NCI-H1417 treated with DMSO at 0.1 percent for 48 hours (cell line): ENCODE measurements at regions not wholly inside any gene's neighbourhood (a gene's known extent, or its start where the extent isn't known, plus 50 kb on each side); places are given as distances from the start of the nearest gene placed in this dataset.

Experiments used
- DNase-seq: peaks from one replicate; lab custom pipeline; 2025; lab: John Stamatoyannopoulos, UW

DNA sequence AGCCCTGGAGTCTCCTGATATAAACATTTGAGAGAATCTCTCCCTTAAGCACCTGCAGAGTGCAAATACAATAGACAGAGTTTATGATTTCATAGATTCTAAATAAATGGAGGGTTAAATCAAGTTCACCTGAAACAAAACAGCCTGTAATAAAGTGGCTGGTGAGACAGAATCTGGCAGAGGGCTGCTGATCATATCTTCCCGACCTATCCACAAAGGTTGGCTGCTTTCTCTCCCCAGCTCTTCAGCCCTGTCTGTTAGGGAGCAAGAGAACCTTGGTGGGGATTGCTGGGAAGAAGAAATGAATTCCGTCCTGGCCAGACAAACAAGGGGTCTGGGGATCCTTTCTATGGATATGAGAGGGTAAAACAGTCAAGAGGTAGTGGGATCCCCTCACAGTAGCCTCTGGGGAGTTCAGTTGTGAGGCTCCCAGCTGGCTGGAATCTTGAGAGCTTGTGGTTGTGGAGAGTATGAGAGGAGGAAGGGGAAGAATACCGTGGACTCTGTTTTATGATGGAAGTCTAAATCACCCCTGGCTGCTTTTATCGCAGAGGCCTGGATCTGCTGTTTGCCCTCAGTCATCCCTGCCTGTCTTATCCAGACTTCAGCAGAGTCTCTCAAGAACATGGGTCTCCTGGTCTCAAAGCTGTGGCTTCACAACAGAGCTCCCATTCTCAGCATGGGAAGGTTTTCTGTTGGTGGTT, 451.3 kb downstream of the NTRK3 start:
- DNase-seq: no peak

DNA sequence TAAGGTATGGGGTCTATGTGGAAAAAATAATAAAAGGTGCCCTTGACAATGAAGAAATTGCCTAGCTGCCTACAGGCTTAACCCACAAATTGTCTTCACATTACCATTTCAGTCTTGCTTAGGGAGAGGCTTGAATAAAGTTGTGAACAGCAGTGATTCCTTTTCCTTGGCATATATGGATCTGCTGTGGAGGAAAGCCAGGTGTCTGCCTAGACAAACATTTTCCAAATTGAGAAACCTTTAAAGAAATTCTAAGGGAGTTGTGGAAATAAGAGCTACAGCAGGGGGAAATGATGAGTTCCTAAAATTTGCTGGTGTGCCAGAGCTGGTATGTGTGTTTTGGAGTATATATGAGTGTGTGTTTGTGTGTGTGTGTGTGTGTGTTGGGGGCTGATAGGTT, 452.1 kb downstream of the NTRK3 start:
- no peak for DNase-seq

DNA sequence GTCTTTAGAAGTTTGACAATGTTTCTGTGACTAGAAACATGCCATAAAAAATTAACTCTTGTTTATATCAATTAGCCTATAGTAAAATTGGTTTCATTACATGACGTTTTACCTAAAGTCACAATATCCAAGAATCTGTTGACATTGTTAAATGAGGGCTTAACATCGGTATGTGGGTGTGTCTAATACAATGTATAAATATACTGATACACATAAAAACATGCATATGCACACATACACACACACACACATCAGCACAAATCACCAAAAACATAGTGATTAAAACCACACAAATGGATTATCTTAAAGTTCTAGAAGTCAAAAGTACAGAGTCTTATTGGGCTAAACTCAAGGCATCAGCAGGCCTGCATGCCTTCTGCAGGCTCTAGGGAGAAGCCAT, 456.7 kb downstream of the NTRK3 start:
- DNase-seq: no peak

DNA sequence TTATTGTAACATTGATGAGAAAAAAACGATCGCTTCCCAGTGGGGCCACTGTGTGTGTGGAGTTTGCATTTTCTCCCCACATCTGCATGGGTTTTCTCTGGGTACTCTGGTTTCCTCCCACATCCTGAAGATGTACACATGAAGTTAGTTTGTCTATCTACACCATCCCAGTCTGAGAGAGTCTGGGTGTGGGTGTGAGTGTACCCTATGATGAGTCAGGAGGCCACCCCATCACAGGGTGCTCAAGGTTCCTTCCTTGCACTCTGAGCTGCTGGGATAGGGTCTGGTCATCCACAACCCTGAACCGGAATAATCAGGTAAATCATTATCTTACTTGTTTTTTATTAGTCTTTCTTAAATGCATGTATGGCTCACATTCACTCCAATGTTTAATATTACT, 457.1 kb downstream of the NTRK3 start:
- DNase-seq: no peak

DNA sequence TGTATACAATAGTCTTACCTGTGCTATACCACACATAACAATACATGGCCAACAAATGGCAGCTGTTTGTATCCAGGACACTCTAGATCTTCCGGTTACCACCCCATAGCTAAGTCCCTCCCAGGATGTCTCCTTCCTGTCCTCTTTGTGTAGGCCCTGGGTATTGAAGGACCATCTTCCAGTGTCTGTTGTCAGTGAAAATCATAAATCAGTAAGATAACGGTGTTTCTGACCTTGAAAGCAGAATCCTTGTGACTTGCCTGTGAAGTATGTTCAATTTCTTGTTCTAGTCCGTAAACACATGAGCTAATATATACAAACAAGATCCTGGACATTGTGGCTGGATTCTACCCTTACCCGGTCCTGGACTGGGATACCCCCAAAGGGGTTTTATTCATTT, 462.8 kb downstream of the NTRK3 start:
- DNase-seq: no peak

DNA sequence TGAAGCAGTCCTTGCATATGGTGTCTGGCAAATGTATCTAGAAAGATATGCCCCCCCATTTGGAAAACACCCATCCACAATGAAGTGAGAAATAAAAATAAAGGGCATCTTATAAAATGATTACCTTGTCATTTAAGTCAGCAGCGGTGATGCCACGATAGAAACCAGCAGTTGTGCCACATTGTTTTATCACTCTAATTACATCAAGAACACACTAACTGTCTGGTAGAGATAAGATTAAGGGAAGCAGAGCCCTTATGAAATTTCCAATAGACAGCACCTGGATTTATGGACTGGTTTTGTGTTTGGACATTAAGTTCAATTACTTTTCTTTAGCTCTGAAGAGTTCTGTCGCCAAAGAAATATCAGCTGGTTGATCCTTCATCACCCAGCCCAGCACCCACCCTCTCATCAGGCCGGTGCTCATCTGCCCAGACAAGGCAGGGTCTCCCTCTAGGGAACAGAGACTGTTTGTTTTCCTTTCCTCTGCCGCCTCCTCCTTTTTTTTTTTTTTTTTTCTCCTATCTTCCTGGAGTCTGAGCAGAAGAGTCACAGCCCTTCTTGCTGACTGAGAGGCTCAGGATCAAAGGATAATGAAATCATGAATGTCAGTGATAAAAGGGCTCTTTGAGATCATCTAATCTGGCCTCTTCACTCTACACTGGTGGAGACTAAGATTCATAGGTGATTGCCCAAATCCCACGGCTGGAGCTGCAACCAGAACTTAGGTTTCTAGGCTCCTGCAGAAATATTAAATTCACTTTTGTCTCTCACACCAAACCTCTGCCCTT, 464.1 kb downstream of the NTRK3 start:
- DNase-seq: no peak

DNA sequence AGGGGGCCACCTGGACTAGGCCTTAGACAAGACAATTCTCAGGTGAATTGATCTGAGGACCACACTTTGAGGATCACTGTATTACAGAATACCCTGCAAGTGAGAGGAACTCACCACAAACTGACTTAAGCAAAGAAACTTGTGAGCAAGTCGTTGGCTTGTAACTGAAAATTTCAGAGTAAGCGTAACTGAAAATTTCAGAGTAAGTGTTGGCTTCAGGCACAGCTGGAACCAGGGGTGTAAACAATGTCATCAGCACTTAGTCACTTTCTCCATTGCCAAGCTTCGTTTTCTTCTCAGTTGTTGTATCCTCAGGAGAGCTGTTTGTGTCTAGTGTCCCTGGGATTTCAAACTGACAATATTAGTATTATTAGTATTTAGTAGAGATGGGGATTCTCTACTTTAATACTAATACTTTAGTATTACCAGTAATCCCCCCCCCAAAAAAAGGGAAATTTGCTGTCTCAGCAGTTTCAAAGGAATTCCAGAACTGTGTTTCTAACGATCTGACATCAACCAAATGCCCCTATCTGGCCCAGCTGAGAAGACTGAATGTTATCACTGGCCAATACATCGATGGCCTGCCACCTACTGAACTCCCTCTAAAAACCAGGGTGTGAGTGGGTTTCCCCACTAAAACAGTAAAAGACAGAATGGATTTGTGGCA, 474.4 kb downstream of the NTRK3 start:
- DNase-seq: no peak

DNA sequence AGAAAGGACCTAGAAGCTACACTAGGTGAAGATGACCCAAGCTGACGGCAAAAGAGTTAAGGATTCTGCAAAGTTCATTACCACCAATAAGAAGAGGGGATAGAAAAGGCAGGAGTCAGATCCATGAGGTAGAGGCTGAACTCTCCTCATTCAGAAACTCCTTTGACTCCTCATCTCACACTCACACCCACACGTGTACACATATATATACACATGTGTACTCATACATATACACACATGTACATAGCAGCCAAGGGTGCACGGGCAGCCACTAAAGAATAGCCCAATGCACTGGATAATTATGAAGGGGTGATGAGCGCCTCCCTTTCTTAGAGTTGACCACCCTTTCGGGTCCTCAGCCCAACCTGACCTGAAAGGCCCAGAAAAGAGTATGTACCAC, 476.8 kb downstream of the NTRK3 start:
- DNase-seq: no peak

DNA sequence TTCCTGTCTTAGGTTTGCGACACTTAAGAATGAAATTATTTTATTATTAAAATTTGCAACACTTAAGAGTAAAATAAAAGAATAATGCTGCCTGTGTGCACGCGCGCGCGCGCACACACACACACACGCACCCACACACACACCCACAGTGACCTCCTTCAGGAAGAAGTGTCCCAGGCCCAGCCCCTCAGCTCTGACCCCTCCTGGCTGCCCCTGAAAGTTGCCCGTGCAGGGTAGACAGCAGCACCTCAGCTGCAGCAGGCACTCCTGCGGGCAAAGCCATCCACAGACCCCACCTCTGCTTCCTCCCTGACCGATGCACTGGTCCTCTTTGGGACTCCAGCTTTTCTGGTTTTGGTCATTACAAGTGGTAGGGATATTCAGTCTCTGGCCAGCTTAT, 478.2 kb downstream of the NTRK3 start:
- DNase-seq: no peak

DNA sequence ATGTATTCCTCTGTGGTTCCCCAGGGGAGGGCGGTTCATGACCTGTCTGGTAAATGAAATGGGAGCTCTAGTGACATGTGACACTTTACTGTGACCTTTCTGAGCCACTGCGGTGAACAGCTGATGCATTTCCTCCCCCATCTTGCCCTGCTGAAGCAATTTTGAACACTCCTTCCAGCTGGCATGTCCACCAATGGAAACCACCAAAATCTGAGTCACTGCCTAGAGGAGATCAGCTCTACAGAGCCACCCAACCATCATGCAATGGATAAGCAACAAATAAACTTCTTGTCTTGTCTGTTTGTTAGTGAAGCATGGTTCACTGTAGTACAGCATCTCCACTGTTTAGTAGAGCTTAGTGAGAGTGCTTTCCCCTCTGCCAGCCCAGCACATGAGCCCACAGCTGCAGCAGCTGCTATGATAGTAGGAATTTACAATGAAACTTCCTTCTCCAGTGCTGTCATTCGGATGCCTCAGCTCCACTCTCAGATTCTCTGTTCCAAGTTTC, 479.4 kb downstream of the NTRK3 start:
- no peak for DNase-seq

DNA sequence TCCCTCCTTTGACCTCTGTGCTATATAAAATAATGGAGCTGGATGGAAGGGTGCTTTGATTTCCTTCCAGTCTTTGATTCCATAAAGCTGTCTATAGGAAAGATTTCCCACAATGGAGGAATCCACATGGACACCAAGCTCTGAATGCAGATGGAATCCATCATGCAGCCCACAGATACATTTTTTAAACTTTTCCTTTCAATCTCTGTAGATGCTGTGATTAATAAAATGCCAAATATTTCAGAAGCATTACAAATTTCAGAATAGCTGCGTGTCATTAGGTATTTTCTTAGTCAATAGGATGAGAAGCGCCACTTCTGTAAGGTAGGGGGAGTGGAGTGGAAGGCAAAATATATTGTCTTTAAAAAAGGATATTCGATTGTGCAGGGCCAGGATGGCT, 489.0 kb downstream of the NTRK3 start:
- no peak for DNase-seq

DNA sequence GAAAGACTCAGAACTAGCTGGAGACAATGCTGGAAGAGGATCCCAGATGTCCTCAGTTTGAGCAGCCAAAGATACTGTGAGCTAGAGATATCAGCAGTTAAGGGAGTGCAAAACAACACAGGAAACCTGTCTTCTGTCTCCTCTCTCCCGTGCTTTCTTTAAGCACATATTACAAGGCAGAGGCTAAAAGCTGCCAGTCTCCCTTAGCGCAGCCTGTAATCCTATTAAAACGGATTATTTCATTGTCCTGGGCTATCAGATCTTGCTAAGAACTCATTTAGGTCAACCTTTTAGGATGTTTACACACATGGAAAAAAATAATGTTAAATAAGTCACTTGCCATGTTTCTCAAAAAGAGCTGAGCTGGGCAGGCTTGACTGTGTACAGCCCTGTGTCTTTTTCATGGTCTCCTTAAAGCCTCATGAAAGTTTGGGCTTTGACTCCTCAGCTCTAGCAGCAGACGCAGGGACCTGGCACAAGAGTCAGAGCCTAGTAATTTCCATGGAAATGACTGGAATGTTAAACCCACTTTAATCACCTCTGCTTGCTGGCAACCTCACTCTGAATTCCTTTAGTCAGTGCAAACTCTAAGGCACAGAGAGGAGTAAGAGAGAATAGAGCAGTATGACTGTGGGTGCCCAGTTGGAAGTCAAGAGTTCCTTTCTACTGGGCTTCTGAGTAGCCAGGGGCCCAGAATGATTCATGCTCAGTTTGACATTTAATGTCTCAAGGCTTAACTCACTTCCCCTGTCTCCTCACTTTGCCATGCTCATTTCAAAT, 491.9 kb downstream of the NTRK3 start:
- no peak for DNase-seq

DNA sequence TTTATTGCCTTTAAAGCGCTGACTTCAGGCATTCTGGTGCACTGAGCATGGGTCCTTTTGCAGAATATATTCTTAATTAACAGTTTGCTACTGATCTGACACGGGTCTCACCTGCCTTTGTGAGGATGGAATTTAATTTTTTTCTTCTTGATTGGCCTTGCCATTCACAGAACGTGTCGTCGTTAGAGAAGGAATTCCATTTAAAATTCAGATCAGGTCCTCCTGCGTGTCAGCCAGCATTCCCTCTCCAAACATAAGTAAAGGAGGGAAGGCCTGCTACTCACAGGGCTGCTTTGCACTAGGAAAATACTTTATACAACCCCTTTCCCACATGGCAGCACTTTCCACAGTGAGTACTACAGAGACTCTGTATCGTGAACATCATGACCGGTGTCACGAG, 492.7 kb downstream of the NTRK3 start:
- DNase-seq: no peak

DNA sequence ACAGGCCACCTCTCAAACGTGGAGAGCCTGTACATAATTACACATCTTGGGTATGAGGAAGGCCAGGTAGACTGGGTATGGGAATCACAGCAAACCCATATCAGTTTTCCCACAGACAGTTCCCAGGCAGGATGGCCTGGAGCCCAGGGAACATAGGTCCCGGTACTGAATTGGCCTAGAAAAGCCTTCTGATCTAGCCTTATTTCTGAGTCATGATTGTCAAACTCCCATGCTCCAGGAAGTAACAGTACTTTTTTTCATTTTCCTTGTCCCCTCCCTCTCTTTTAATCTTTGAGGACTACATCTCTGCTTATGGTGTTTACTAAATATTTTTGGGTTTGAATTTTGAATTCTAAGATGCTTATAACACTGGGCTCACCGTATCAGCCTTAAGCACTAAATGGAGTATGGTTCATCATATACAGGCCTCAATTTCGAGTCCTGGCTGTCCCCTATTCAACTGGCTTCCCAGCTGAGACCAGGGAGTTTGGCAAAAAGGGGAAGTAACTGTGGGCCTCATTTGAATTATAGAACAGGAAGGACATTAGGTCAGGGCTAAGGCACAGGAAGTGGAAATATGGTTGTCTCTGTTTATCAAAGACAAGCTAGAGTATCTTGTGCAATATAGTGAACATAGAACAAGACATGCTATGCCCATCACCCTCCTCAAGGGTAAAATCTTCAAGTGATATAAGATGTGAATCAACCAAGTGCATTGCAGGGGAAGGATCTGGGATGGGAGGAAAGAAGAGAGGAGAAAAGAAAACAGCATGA, 494.6 kb downstream of the NTRK3 start:
- no peak for DNase-seq

DNA sequence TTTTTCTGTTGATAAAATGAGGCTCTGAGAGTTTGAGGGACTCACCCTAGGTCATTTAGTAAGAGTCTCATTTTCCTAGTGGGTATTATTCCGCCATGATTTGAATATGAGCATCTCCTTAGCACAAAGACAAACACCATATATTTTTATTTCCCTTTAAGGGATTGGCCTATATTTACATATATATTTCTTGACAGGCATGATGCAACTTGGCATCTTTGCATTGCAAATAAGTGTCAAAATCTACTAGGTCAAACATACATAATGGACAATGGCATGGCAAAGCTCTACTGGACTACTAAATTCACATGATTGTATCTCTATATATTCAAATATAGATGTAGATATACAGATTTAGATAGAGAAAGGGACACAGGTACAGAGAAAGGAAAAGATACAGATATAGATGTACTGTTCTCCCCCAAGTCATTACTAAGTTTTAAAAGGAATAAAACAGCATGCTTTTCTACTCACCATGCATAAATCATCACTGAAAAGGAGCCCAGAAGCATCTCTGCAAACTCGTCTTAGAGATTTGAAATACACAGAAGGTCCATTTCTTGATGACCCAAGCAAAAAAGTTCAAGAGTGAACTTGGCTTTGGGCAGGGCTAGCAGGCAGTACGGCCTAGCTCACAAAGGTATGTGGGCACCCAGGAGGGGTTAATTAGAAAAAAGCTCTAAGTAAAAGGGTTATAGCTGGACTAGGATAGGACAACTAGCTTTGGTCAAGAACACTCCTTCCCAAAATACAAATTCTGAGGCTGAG, 495.8 kb downstream of the NTRK3 start:
- no peak for DNase-seq

DNA sequence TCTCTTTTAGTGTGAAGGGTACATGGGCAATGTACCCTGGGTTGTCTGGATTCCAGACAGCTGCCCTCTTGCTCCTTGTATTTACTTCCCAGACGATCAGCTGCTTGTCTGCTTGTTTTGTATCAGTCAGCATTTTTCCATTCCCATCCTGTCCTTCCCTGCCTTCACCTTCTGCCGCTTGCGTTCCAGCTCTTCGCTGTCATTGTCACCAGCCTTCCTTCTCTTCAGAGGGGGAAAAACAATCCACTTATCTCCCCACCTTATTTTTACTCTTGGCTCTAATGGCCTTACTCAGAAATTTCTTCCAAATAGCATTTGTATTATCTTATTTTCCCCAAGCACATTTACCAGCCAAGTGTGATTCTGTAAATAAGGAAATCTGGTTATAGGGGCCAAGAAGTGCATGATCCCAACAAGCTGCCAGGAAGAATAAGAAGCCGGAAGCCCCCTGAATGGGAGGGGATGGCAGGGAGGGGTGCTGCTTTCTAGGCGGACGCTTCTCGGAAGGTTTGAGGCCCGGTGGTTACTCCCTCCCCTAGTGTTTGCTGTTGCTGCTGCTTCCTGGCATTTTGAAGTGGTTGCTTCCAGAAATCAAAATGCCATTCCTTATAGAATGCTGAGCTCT, 497.6 kb downstream of the NTRK3 start:
- DNase-seq: no peak

DNA sequence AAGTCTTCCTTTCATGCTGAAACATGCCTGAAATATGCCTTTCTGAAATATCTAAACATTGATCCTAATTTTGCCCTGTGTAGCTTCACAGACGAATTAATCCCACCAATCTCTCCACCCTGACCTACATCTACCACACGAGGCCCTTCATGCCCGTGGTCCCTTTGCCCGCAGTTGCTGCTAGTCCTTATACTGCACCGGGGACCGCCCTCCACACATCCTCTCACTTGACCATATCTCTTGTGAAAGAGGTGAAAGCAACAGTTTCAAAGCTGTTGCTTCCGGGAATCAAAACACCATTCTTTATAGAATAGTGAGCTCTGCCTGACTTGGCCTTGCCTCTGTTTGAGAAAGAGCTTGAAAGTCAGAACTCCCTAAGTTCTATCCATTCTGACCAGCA, 499.5 kb downstream of the NTRK3 start:
- no peak for DNase-seq

DNA sequence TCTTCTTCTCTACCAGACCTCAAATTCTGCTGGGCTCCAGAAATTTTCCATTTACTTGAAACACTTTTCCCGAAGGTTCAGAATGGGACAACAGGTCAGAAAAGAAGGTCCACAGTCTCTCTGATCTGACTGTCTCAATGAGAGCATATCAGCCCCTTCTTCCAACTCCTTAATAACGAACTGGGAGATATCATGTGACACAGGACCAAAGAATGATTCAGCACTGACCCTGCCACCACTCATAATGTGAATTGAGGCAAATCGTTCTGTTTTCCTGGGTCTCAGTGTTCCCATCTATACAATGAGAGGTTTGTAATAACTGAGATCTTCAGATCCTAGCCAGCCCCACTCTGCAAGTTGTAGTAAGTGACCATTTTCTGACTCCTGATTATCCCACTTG, 500.5 kb downstream of the NTRK3 start:
- no peak for DNase-seq

DNA sequence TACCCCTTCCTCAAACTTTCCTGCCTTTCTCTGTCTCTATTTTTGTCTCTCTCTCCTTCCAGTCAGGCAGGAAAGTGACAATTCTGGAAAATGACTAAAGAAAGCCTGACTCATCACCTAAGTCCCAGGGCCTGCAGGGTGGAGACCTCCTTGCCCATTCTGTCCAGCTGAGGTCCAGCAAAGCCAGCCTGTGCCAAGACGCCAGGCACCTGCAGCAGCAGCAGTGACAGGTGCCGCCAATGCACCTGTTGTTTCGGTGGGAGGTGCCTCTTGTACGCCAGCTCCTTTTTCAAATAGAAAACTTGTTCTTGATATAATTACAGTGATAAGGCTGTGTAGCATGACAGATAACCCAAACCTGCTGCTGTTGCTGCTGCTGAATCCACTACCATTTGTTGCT, 501.3 kb downstream of the NTRK3 start:
- DNase-seq: peak; percentile 42

DNA sequence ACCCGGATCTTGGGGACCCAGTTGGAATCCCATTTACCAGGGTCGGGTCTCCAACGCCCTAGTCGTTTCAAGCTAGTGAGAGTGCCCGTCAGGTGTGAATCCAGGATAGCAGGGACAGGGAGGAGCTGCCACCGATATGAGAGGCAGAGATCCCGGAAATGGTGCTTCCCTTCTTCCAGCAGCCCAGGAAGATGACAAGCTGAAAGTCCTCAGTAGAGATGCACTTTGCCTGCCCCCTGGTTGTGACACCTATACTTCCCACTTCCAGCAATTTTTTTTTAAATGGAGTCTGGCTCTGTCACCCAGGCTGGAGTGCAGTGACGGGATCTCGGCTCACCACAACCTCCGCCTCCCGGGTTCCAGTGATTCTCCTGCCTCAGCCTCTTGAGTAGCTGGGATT, 503.0 kb downstream of the NTRK3 start:
- DNase-seq: no peak
